ENCODE measurements at regions not wholly inside any gene's neighbourhood (a gene's known extent, or its start where the extent isn't known, plus 50 kb on each side); places are given as distances from the start of the nearest gene placed in this dataset.

GRCh38 chr2:176388861-176389260, 119.6 kb downstream of the MTX2 start:
- DNase-seq: no peak

- DNase-seq: peak; percentile 63
Observed at GRCh38 chr2:176390276-176391147, 121.3 kb downstream of the MTX2 start.

- DNase-seq: no peak
Observed at GRCh38 chr2:176391148-176391419, 121.8 kb downstream of the MTX2 start.

- DNase-seq: peak; percentile 49
Observed at GRCh38 chr2:176392249-176392648, 123.0 kb downstream of the MTX2 start.

- no peak for DNase-seq
Observed at GRCh38 chr2:176392744-176393414, 123.6 kb downstream of the MTX2 start.

GRCh38 chr2:176395273-176395854, 126.1 kb downstream of the MTX2 start:
- no peak for DNase-seq

- no peak for DNase-seq
Observed at GRCh38 chr2:176398243-176399073, 129.2 kb downstream of the MTX2 start.

GRCh38 chr2:176399074-176399598, 129.9 kb downstream of the MTX2 start:
- DNase-seq: no peak

- no peak for DNase-seq
Observed at GRCh38 chr2:176405477-176405876, 136.2 kb downstream of the MTX2 start.

- DNase-seq: no peak
Observed at GRCh38 chr2:176407706-176408105, 138.5 kb downstream of the MTX2 start.

GRCh38 chr2:176409671-176410070, 140.4 kb downstream of the MTX2 start:
- peak; percentile 61 for DNase-seq

- DNase-seq: no peak
Observed at GRCh38 chr2:176412136-176412535, 142.9 kb downstream of the MTX2 start.

GRCh38 chr2:176413786-176414185, 144.5 kb downstream of the MTX2 start:
- DNase-seq: no peak

GRCh38 chr2:176414641-176415040, 145.4 kb downstream of the MTX2 start:
- DNase-seq: no peak

- DNase-seq: no peak
Observed at GRCh38 chr2:176415174-176415895, 146.1 kb downstream of the MTX2 start.

GRCh38 chr2:176415937-176416499, 146.8 kb downstream of the MTX2 start:
- no peak for DNase-seq

GRCh38 chr2:176418768-176419167, 149.5 kb downstream of the MTX2 start:
- DNase-seq: no peak

GRCh38 chr2:176419591-176420071, 150.4 kb downstream of the MTX2 start:
- DNase-seq: no peak

GRCh38 chr2:176421297-176422050, 152.2 kb downstream of the MTX2 start:
- DNase-seq: no peak

GRCh38 chr2:176423819-176424218, 154.6 kb downstream of the MTX2 start:
- DNase-seq: no peak

All from skin of body (tissue), 1 donor.